ENCODE measurements at regions not wholly inside any gene's neighbourhood (a gene's known extent, or its start where the extent isn't known, plus 50 kb on each side); places are given as distances from the start of the nearest gene placed in this dataset.

DNA sequence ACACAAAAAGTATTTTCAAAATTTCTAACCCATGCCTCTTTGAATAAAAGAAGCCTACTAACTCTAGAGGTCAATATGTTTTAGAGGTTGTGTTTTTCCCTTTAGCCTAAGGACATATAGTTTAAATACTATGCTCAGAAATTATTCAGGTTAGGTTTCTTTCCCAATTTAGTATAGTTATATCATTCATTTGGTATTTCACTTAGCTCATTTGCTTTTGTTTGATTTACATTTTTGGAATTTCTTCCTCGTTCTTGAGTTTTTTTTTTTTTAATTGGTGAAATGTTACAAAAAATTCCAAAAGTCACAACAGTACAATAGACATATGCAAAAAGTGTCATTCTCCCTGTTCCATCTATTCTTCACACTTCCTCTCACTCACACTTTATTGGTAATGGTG, 371.3 kb upstream of the TNP1 start:
- TF ChIP-seq ZFX (IDR thresholded peaks at IDR 0.05; ENCODE audit: borderline replicate concordance), result no peak
- TF ChIP-seq, protein P1, sequence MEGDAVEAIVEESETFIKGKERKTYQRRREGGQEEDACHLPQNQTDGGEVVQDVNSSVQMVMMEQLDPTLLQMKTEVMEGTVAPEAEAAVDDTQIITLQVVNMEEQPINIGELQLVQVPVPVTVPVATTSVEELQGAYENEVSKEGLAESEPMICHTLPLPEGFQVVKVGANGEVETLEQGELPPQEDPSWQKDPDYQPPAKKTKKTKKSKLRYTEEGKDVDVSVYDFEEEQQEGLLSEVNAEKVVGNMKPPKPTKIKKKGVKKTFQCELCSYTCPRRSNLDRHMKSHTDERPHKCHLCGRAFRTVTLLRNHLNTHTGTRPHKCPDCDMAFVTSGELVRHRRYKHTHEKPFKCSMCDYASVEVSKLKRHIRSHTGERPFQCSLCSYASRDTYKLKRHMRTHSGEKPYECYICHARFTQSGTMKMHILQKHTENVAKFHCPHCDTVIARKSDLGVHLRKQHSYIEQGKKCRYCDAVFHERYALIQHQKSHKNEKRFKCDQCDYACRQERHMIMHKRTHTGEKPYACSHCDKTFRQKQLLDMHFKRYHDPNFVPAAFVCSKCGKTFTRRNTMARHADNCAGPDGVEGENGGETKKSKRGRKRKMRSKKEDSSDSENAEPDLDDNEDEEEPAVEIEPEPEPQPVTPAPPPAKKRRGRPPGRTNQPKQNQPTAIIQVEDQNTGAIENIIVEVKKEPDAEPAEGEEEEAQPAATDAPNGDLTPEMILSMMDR (IDR thresholded peaks at IDR 0.05), result no peak
